Right lobe of liver (tissue), 6 donors: ENCODE measurements at regions not wholly inside any gene's neighbourhood (a gene's known extent, or its start where the extent isn't known, plus 50 kb on each side); places are given as distances from the start of the nearest gene placed in this dataset.

Experiments
- ATAC-seq, 4 donors: fragments of 200-7000 bp; cut with Tn5 transposase; one replicate each; pipeline ENCODE4 v1.9.1; 2020; ENCODE audit warnings: mild to moderate bottlenecking in 4 of 4, moderate library complexity in 4 of 4
- DNase-seq, 3 donors: peaks; one replicate each; pipeline ENCODE4 v3.0.0-alpha.2; 2020
- H3K27ac ChIP-seq, 3 donors: fragments of 200-600 bp; one replicate each; pipeline ENCODE4 v1.8.0; 2022
- H3K27me3 ChIP-seq, 2 donors: fragments of 200-600 bp; one replicate each; pipeline ENCODE4 v1.8.0; 2022
- H3K36me3 ChIP-seq, 4 donors: fragments of 200-600 bp; sonication (generic) in 1 of 4; one replicate each; pipeline versions ENCODE4 v1.5.1 to v1.8.0; 2017 to 2022; ENCODE audit warnings: control low read depth in 1 of 4
- H3K4me1 ChIP-seq, 4 donors: fragments of 200-600 bp; sonication (generic) in 1 of 4; one replicate each; pipeline versions ENCODE4 v1.5.1 to v1.8.0; 2017 to 2022; ENCODE audit warnings: control low read depth in 1 of 4
- H3K4me3 ChIP-seq, 3 donors: fragments of 200-600 bp; one replicate each; pipeline ENCODE4 v1.8.0; 2022
- H3K9me3 ChIP-seq, 4 donors: fragments of 200-600 bp; sonication (generic) in 1 of 4; one replicate each; pipeline versions ENCODE4 v1.5.1 to v1.8.0; 2017 to 2022; ENCODE audit warnings: control low read depth in 1 of 4
- POLR2A ChIP-seq: fragments of 450-650 bp; IDR thresholded peaks from one replicate; pipeline ENCODE4 v1.6.1; 2017; ENCODE audit warnings: antibody characterized with exemption, mild to moderate bottlenecking
- whole genome bisulfite sequencing: methylation state at CpG from one replicate; pipeline ENCODE4 v1.1.6; 2018; ENCODE audit warnings: low coverage, low lambda C conversion rate; ENCODE audit not compliant: insufficient coverage; ENCODE audit errors: missing lambda C conversion rate; 5-methylcytosine and 5-hydroxymethylcytosine counted together
- intact Hi-C, 2 donors: fragments of 100-400 bp; cut with DNase I; formaldehyde crosslinking; loops; one replicate each; pipeline versions ENCODE4 v1.11.2 to v1.14.1; 2022
- TF ChIP-seq, protein P1 (sequence below), 4 donors: fragments of 200-600 bp in 3 of 4; fragments of 450-650 bp in 1 of 4; IDR thresholded peaks; one replicate each; pipeline versions ENCODE4 v1.5.1 to v1.8.0; 2016 to 2022; ENCODE audit warnings: antibody characterized with exemption in 4 of 4, mild to moderate bottlenecking in 2 of 4
- donor health status: DM: no; HTN: yes; CAD: no.
- donor health status: DM: no; HTN: no; CAD: no.
- donor health status: DM: no; HTN: no; CAD: no.
- donor health status: DM: no; HTN: yes; CAD: no.
- donor health status: DM: no; HTN: yes; CAD: no.

GRCh38 chr22:49621601-49622210 is 206.0 kb downstream of the BRD1 start:
- no peaks in the 10 kb centered on the region for H3K4me1 ChIP-seq
- H3K27me3 ChIP-seq: no peaks in the 10 kb centered on the region
- WGBS: 39% methylated on average over 6 of the region's 20 CpGs
- DNase-seq (peak in 2 of 3 donors; percentile 16 to 31), ATAC-seq (no peak)
- intact Hi-C loops: no loop called here
- no peaks in the 10 kb centered on the region for H3K36me3 ChIP-seq
- no peak for TF ChIP-seq POLR2A
- no peak overlapping the region for H3K27ac ChIP-seq
- no peaks in the 10 kb centered on the region for H3K9me3 ChIP-seq
- H3K4me3 ChIP-seq: no peak overlapping the region

GRCh38 chr22:49620666-49621065 is 207.0 kb downstream of the BRD1 start:
- ATAC-seq: no peak
- no peak for TF ChIP-seq POLR2A
- TF ChIP-seq, protein P1, sequence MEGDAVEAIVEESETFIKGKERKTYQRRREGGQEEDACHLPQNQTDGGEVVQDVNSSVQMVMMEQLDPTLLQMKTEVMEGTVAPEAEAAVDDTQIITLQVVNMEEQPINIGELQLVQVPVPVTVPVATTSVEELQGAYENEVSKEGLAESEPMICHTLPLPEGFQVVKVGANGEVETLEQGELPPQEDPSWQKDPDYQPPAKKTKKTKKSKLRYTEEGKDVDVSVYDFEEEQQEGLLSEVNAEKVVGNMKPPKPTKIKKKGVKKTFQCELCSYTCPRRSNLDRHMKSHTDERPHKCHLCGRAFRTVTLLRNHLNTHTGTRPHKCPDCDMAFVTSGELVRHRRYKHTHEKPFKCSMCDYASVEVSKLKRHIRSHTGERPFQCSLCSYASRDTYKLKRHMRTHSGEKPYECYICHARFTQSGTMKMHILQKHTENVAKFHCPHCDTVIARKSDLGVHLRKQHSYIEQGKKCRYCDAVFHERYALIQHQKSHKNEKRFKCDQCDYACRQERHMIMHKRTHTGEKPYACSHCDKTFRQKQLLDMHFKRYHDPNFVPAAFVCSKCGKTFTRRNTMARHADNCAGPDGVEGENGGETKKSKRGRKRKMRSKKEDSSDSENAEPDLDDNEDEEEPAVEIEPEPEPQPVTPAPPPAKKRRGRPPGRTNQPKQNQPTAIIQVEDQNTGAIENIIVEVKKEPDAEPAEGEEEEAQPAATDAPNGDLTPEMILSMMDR (IDR thresholded peaks at IDR 0.05): no peak
- Histone ChIP-seq H3K4me3 (no peak overlapping the region), H3K9me3 (no peaks in the 10 kb centered on the region), H3K36me3 (no peaks in the 10 kb centered on the region), H3K4me1 (no peaks in the 10 kb centered on the region), H3K27me3 (no peaks in the 10 kb centered on the region), H3K27ac (no peak overlapping the region)
- intact Hi-C loops: no loop called here
- WGBS: no CpG with 5 or more reads among the region's 11 CpGs
- DNase-seq: no peak

DNA sequence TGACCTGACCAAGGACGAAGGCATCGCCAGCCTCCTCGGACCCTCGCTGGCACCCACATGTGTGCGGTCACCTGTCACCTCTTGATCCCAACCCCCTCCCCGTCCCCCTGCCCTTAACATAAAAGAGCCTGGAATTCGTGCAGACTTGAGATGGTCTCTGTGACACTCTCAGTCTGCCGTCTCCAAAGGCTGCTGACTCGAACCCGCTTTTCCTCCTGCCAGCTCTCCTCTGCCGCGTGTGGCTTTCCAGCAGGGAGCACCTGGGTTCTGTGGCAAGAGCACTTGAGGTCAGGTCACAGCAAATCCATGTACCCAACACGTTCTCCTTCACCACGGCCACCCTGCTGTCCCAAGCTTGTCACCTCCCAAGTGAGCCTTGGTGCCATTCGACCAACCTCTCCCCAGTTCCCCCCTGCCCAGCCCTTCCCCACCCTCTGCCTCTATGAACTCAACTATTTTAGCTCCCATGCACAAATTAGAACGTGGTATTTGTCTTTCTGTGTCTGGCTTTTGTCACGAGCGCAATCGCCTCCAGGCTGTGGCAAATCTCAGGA is 207.6 kb downstream of the BRD1 start:
- no peak overlapping the region for H3K27ac ChIP-seq
- H3K27me3 ChIP-seq: no peaks in the 10 kb centered on the region
- no peak for TF ChIP-seq POLR2A
- 51% methylated on average over 11 of the region's 19 CpGs for WGBS
- H3K36me3 ChIP-seq: no peaks in the 10 kb centered on the region
- no peak overlapping the region for H3K4me3 ChIP-seq
- peak in 1 of 3 donors; percentile 22 for DNase-seq
- intact Hi-C loops: no loop called here
- no peak for ATAC-seq
- no peaks in the 10 kb centered on the region for H3K4me1 ChIP-seq
- no peaks in the 10 kb centered on the region for H3K9me3 ChIP-seq

GRCh38 chr22:49619301-49619700 is 208.4 kb downstream of the BRD1 start:
- H3K4me1 ChIP-seq: no peaks in the 10 kb centered on the region
- no peak overlapping the region for H3K4me3 ChIP-seq
- peak in 1 of 3 donors; percentile 50 for DNase-seq
- no peaks in the 10 kb centered on the region for H3K36me3 ChIP-seq
- 80% methylated on average over 6 of the region's 13 CpGs for WGBS
- intact Hi-C loops: no loop called here
- H3K27ac ChIP-seq: no peak overlapping the region
- ATAC-seq: no peak
- H3K9me3 ChIP-seq: no peaks in the 10 kb centered on the region
- no peaks in the 10 kb centered on the region for H3K27me3 ChIP-seq
- TF ChIP-seq, protein P1 (IDR thresholded peaks at IDR 0.05): no peak
- TF ChIP-seq POLR2A: no peak

DNA sequence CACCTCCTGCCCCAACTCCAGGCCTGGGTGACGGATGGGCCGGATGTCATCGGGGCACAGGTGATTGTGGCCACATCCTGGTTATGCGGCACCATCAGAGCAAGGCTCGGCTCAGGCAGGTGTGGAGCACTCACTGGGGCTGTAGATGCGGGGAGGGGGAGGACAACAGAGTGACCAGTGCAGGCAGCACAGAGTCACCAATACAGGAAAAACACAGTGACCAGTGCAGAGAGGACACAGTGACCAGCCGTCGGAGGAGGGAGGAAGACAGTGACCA is 209.1 kb downstream of the BRD1 start:
- Histone ChIP-seq H3K27ac (no peak overlapping the region), H3K4me3 (no peak overlapping the region), H3K36me3 (no peaks in the 10 kb centered on the region), H3K9me3 (no peaks in the 10 kb centered on the region), H3K4me1 (no peaks in the 10 kb centered on the region), H3K27me3 (no peaks in the 10 kb centered on the region)
- no peak for TF ChIP-seq POLR2A
- TF ChIP-seq, protein P1 (IDR thresholded peaks at IDR 0.05): no peak
- intact Hi-C loops: no loop called here
- WGBS: 61% methylated on average over 8 of the region's 8 CpGs
- DNase-seq: peak in 1 of 3 donors; percentile 27
- no peak for ATAC-seq
